PFSK-1 (cell line): ENCODE measurements at regions not wholly inside any gene's neighbourhood (a gene's known extent, or its start where the extent isn't known, plus 50 kb on each side); places are given as distances from the start of the nearest gene placed in this dataset.

ENCODE experiments used
- POLR2AphosphoS5 ChIP-seq: IDR thresholded peaks from 2 replicates; pipeline ENCODE4 v1.6.1; 2012; ENCODE audit warnings: low read depth, mild to moderate bottlenecking, control low read depth, low read length, moderate library complexity
- REST ChIP-seq, 2 experiments: IDR thresholded peaks; 2 replicates each; pipeline versions ENCODE4 v1.6.1 to v1.8.0; 2011 to 2012; ENCODE audit warnings: low read depth in 2 of 2, low read length in 2 of 2, control low read depth in 1 of 2, inconsistent platforms in 1 of 2, mild to moderate bottlenecking in 1 of 2, moderate library complexity in 1 of 2; ENCODE audit not compliant: insufficient read depth in 1 of 2
- SIN3A ChIP-seq: IDR thresholded peaks from 2 replicates; pipeline ENCODE4 v1.6.1; 2012; ENCODE audit warnings: mild to moderate bottlenecking, low read length, moderate library complexity, borderline replicate concordance; ENCODE audit not compliant: insufficient read depth
- TAF1 ChIP-seq: IDR thresholded peaks from 2 replicates; pipeline ENCODE4 v1.6.1; 2012; ENCODE audit warnings: low read length, control low read depth, borderline replicate concordance; ENCODE audit not compliant: insufficient read depth

DNA sequence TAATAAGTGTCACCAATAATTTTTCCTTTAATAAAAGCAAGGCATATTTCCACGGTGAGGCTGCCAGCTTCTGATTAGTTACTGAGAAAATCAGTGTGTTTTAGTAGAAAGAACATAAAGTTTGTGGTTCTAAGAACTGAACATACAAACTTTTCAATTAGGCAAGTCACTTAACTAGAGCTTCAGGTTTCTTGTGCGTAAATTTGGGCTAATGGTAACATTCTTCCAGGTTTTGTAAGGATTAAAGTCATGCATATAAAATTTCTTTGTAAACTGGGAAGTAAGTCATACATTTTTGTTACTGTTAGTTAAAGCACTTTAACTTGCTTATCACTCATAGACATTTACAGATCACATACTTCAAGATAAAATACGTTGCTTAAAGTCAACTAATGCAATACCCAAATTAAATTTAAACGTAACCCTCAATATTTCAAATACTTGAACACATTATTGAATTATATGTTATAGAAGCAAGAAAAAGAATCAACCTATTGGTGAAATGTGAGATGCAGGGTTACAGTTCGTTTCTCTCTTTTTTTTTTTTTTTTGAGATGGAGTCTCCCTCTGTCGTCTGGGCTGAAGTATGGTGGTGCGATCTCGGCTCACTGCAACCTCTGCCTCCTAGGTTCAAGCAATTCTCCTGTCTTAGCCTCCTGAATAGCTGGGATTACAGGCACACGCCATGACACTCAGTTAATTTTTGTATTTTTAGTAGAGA lies 327.3 kb upstream of the NOX3 start:
- no peak for TF ChIP-seq POLR2AphosphoS5
- no peak for TF ChIP-seq SIN3A
- TF ChIP-seq TAF1, result no peak
- TF ChIP-seq REST (IDR thresholded peaks at IDR 0.05; ENCODE audit: insufficient read depth in 1 of 2, low read depth in 2 of 2, low read length in 2 of 2), result no peak
